C4-2B (cell line): ENCODE measurements at regions not wholly inside any gene's neighbourhood (a gene's known extent, or its start where the extent isn't known, plus 50 kb on each side); places are given as distances from the start of the nearest gene placed in this dataset.

Experiments used
- H3K27ac ChIP-seq: fragments of 450-650 bp; 2 replicates; pipeline ENCODE4 v1.5.1; 2017
- CTCF ChIP-seq: fragments of 450-650 bp; conservative IDR thresholded peaks from 2 replicates; pipeline ENCODE4 v1.5.1; 2017; ENCODE audit warnings: mild to moderate bottlenecking
- ZFX ChIP-seq: fragments of 450-650 bp; IDR thresholded peaks from 2 replicates; pipeline ENCODE4 v1.6.1; 2017

- no peak overlapping the region for H3K27ac ChIP-seq
- TF ChIP-seq ZFX = no peak
- no peak for TF ChIP-seq CTCF
Measured at GRCh38 chr11:134489728-134490127, 77.7 kb upstream of the B3GAT1 start.

- TF ChIP-seq ZFX (no peak), CTCF (no peak)
- no peak overlapping the region for H3K27ac ChIP-seq
Measured at GRCh38 chr11:134488913-134489312, 76.9 kb upstream of the B3GAT1 start.

GRCh38 chr11:134488512-134488911, 76.5 kb upstream of the B3GAT1 start:
- no peak overlapping the region for H3K27ac ChIP-seq
- TF ChIP-seq ZFX = no peak

GRCh38 chr11:134487696-134488095, 75.7 kb upstream of the B3GAT1 start:
- no peak for TF ChIP-seq CTCF
- H3K27ac ChIP-seq = no peak overlapping the region

- no peak for TF ChIP-seq ZFX
- no peak for TF ChIP-seq CTCF
- no peak overlapping the region for H3K27ac ChIP-seq
Measured at GRCh38 chr11:134486704-134487103, 74.7 kb upstream of the B3GAT1 start.

- TF ChIP-seq ZFX = no peak
- no peak for TF ChIP-seq CTCF
- no peak overlapping the region for H3K27ac ChIP-seq
Measured at GRCh38 chr11:134486106-134486505, 74.1 kb upstream of the B3GAT1 start.

GRCh38 chr11:134485316-134485715, 73.3 kb upstream of the B3GAT1 start:
- no peak overlapping the region for H3K27ac ChIP-seq
- TF ChIP-seq ZFX (no peak), CTCF (no peak)

- no peak for TF ChIP-seq CTCF
- no peak overlapping the region for H3K27ac ChIP-seq
Measured at GRCh38 chr11:134483857-134484256, 71.8 kb upstream of the B3GAT1 start.
